Activated CD4-positive, alpha-beta T cell treated with anti-CD3 and anti-CD28 coated beads, Interleukin-2, amount 50 U/mL, for 48 hours (primary cell): ENCODE measurements at regions not wholly inside any gene's neighbourhood (a gene's known extent, or its start where the extent isn't known, plus 50 kb on each side); places are given as distances from the start of the nearest gene placed in this dataset.

Experiments used
- DNase-seq, 2 experiments: peaks; one replicate each; pipeline ENCODE4 v3.0.0-alpha.2; 2020

DNA sequence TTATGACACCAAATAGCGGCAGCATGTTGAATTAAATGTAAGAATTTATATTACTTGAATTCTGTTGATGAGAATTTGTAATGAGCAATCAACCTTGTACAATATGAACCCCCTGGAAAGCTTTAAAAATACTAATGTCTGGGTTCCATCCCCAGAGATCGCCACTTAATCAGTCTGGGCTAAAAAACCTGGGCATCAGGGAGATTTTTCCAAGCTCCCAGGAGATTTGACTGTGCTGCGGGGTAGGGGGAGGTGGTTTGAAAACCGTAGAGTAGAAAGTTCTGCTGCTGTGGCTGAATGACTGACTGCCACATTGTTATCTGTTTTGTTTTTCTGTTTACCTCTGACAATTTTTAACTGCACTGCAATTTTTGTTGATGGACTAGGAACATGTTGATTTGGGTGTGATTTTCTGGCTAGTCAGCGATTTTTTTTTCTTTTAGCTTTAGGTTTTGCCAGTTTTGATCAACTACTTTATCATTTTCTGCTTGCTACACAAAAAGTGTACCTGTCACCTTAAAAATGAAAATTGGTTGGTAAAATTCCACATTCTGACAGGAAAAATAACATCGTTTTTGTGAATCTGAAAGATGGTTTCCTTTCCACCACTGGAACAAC, 79.3 kb downstream of the PCTP start:
- DNase-seq, result no peak

DNA sequence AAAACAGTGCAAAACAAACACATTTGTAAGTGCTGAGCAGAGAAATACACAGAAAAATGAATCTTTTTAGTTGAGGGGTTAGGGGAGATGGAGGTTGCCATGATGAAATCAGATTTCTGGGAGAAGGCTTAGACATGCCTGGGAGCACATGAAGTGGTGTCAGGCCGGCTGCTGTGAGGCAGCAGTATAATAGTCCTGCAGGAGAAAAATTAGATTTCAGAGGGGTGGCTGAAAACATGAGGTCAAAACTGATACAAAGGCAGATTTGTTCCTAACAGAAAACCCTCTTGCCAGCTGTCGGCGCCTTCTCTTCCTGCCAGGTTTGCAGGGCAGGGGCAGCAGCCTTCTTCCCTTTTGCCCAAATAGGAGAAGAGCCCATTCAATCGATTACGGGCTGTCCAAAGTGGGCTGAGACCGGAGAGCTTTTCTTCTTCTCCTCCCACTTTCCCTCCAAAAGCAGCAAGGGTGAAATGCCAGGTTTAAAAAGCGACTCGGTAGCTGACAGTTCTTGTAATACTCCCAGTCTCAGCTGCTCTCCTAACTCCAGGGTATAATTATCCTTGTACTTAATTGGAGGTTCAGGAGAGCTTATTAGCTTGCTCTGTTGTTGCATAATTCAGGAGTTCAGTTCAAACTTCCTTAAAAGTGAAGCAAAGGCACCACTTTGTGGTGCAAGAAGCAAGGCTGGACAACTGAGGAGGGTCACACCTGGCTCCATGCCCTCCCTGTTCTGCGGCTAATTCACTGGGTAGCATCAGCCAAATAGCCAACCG, 80.0 kb downstream of the PCTP start:
- no peak for DNase-seq

DNA sequence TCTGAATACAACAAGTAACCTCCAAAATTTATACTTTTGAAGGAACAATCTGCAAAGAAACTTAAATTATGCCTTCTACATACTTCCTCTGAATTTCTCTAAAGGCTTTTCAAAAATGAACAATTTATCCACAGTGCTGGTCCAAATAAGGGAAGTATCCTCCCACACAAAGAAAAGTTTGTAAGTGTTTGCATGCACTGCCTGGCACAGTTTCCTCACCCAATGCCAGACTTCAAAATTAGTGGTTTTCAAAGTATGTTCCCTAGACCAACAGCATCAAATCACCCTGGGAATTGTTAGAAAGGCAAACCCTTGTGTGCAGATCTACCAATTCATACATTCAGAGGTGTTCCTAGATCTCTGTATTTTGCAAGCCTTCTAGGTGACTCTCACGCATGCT, 82.5 kb downstream of the PCTP start:
- DNase-seq, result no peak

DNA sequence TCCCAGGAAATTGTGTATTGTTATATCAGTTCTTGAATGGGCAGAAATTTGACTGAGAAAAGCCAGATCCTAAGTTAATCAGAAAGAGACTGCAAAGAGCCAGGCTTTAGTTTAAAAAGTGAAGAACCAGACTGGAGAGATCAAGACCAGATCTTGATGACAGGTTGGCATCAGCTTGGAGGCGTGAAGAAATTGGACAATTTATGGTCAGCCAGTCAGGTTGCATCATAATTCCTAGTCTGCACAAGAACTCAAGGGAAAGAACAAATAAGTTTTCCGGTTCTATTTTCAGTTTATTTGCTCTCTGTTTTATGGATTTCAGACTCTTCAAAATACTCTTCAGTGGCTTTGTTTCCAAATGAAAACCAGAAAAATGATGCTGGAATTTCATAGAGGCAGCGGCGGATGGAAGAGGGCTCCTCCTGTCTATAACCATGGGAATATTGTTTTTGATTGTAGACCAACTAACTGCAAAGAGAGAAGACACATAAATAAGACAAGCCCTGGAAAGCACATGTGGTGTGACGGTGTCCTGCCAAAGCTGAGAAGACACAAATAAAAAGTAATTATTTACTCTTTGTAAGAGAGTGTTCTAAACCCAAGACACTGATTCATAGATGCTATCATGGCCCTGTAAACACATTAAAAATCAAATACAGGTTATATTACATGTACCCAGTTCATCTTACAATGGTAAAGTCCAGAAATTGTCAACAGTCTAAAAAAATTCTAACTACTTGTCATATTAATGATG, 91.7 kb downstream of the PCTP start:
- DNase-seq, result no peak

DNA sequence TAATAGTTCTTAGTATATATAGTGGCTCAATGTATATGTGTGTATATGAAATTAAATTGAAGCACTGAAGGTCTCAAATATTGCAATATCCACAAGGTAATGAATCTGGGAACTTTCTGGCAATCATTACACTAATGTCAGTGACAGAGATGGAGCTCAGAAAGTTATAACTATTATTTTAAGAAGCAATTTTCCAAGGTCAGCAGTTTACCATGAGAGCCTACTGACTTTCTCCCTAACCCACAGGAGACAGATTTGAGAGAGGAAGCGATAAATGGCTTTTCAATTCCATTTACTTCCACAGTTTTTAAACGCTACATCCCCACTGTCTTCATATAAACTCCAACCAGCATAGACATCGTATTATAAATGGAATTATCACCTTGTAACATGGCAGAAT, 92.9 kb downstream of the PCTP start:
- no peak for DNase-seq

DNA sequence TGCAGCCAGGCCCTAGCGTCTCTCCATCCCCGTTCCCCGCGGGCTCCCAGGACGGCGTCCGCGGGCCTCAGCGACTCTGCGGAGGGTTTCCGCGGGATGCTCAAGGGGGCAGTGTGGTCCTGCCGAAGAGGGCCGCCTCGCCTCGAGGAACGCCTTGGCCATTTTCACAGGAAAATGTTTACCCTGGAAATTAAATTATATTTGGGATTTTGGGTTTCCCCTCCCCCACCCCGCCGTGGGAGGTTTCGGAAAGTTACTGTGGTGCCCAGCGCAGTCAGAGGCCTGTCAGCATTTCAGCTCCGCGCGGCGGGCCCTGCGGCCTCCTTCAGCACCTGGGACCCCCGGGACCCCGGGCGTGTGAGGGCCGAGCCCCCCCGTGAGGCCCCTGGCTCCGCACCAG, 94.5 kb downstream of the PCTP start:
- DNase-seq, result peak; percentile 9 to 20

DNA sequence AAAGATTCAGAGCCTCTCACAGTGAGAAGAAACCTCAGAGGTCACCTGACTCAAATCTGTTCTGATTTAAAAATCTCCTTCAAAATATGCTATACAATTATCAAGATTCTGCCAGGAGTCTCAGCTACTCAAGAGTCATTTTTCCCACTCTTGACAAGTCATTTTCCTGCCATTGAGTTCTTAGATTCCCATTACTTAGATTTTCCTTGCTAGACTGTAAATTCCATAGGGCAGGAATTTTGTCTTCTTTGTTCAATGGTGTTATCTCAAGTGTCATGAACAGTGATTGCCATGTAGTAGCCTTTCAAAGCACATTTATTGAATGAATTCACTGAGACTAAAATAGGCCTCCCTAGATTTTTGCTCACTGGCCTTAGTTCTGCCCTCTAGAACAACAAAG, 95.9 kb downstream of the PCTP start:
- no peak for DNase-seq

DNA sequence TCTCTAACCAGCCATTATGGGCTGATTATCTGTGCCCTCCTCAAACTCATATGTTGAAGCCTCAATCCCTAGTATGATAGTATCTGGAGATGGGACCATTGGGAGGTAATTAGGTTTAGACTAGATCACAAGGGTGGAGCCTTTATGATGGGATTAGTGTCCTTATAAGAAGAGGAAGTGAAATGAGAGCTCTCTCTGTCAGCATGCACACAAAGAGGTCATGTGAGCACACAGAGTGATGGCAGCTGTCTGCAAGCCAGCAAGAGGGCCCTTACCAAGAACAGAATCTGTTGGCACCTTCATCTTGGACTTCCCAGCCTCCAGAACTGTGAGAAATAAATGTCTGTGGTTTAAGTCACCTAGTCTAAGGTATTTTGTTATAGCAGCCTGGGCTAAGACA, 101.9 kb downstream of the PCTP start:
- DNase-seq, result no peak

DNA sequence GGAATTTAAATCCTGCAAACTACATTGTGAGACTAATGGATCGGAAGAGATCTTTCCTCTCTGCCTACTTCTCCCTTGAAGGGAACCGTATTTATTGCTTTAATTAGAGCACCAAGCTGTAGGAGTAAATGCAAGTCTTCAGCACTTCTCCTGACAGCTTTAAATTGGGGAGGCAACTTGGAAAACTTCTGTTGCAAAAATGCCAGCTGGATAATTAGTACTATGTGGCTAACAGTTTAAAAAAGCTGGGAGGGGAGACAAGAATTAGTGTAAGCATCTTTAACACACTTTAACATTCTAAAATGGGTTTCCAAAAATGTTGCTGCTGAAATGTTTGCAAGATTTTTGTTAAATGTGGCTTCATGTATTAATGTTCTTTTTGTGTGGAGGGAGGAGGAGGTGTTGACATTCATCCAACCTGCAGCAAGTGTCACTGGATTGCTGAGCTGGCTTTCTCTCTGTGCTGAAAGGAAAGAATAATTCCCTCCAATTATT, 108.5 kb downstream of the PCTP start:
- no peak for DNase-seq

DNA sequence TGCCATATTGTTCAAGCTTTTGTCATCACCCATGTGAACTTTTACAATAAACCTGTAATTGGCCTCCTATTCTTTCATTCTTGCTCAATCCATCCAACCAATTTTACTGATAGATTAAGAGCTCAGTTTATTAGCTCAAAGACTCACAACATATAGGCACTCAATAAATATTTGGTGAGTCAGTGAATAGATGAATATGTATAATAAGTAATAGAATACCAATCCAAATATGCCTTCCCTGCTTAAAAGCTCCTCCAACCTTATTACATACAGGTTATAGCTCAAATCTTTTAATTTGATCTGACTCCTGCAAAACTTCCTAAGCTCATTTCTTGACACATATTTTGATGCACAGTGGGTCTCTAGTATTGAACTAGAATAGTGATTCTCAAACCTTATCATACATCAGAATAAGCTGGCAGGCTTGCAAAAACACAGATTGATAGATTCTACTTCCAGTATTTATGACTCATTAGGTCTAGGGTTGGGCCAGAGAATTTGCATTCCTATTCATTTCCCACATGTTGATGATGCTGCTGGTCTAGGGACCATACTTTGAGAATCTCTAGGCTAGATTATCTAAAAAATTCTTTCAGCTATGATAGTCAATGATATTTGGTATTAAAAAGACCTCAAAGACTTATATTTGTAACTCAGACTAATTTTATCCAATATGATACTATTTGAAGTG, 114.4 kb downstream of the PCTP start:
- no peak for DNase-seq

DNA sequence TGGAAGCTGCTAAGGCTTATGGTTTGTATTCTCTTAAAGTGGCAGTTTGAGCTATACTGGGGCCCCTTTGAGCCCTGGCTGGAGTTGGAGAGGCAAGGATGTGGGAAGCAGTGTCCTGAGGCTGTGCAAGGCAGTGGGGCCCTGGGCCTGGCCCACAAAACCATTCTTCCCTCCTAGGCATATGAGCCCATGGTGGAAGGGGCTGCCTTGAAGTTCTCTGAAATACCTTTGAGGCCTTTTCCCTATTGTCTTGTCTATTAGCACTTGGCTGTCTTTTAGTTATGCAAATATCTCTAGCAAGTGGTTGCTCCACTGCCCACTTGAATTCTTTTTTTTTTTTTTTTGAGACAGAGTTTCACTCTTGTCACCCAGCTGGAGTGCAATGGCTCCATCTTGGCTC, 119.2 kb downstream of the PCTP start:
- DNase-seq, result no peak

DNA sequence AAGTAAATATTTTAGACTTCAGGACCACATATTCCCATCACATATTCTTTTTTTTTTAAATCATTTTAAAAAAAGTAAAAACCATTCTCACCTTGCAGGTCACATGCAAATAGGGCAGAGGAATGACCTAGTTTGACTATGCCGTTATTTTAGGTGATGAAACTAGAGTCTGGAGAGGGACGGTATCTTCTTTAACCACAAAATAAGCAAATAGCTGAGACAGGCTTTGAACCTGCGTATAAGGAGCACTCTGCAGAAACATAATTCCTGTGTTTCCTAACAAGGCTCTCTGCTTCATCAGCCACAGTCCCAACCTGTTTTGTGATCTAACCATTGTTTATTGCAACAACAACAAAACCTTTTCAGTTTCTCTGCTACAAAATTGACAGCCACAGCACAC, 121.5 kb downstream of the PCTP start:
- no peak for DNase-seq

DNA sequence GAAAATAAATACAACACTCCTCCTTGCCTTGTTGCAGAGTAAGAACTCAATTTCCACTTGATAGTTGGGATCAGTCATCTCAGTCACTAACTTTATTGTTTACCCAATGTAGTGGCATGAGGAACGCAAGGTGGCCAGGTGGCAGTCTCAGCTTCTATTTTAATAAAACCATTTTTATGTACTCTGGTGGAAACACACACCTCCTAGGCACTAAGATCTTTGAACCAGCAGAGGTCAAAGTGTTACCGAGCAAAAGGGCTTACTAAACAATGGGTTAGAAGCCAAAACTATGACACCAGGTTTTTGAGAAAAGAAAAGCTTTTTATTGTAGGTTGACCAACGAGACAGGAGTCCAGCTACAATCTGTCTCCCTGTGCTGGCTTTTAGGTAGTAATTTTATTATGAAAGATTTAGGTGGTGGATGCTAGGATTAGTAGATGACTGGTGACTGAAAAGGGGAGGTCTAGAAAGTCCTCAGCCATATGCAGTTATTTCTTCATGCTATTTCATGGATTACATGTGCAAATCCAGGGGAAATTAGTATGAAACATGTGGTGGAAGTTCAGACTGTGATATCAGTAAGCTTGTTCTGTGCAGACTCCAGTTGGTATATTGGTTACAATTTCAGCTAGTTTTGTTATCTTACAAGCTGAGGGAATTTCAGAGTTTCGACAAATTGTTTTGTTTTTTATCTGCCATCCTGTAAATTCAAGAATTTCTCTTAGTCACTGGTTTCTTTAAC, 122.3 kb downstream of the PCTP start:
- DNase-seq, result no peak

DNA sequence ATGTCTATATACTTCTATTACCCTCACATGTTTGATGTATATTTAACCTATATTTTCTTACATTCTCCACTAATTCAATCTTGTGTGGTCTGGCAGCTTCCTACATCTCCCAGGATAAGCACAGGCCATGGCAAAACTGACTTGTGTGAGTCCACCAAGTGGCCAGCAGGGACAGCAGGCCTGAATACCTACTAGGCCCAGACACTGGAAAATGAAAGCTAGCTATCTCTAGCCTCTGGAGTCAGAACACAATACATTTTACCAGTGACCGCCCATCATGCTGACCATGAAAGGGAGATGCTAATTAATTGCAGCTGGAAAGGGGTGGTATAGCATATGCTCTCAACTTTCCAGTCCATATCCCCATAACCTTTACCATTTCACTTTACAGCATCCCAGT, 132.3 kb downstream of the PCTP start:
- no peak for DNase-seq

DNA sequence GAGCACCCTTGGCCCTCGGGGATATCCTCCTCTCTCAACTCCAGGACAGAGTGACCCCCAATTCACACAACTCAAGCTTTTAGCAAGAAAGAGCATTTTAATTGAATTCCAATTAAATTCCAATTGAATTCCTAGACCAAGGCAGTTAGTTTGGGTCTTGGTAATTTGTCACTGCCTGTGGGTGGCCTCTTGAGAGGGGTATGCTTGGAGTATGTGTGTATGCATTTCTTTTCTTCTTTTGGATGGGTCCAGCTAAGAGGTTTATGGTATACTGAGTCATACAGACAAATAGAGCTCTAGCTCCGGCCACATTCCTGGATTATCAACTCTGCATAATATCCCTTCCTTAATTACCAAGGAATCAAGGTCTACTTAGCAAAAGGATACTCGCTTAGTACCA, 136.7 kb downstream of the PCTP start:
- DNase-seq, result no peak

DNA sequence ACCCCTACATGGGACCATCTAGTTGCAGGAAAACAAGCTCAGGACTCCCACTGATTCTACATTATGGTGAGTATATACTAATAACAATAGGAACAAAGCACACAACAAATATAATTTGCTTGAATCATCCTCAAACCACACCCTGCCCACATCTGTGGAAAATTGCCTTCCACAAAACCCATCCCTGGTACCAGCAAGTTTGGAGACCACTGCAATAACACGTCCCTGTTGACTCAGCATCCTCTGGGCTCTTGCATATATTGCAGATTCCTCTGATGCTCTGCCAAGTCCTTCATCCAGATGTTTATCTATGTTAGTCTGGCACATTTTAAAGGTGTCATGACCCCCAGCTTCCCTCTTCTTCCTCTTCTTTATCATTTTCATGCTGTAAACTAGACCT, 138.4 kb downstream of the PCTP start:
- no peak for DNase-seq

DNA sequence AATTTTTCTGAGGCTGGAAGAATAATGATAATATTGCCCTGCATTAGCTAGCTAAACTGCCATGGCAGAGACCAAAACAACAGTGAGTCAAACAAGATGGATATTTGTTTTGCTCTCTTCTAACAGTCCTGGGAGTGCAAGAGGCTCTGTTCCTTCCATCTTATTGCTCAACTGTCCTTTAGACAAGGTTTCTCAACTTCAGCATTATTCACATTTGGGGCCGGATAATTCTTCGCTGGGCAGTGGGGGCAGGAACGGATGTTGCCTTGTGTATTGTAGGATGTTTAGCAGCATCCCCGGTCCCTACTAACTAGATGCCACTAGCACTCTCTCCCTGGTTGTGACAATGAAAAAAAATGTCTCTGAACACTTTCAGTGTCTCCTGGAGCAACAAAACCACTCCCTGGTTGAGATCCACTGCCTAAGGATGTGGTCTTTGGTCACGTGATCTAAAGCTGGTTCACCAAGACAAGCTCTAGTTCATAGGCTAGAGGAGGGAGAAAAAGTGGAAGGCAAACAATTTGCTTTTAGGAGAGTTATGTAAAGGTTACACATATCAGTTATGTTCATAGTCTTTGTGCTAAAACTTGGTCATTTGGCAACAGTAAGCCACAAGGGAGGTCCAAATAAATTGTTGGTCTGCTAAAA, 144.4 kb downstream of the PCTP start:
- no peak for DNase-seq

DNA sequence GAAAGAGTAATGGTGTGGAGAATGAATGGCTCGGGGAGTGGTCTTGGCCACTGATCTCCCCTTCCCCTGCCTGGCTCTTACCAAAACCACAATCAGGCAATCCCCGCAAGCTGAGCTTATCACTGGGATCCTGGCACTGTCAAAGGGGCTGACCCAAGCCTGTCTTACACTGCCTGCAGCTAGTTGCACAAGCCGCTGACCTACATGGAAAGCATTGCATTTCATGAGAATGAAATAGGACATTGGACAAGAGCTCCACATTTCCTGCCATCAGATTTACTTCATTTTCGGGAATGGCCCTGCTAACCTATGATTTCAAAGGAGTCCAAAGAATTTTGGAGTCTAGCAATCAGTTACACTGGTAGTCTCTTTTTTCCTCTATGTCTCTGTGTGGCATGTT, 146.4 kb downstream of the PCTP start:
- no peak for DNase-seq

DNA sequence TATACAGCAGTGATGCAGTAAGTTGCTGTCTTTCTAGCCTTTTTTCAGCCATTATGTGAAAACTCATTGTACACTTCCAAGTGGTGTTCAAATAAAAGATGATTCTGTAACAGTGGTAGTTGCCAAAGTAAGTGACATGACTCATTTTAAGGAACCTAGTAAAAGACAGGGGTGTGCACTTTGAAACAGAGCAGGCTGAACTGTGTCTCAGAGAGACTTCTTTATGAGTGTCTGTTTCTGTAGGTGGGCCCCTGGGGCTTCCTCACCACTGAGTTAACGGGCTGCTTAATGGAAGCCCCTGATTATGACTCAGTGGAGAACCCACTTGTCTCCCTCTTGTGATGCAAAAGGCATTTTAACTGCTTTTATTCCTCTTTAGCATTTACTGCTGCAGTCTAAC, 147.3 kb downstream of the PCTP start:
- no peak for DNase-seq

DNA sequence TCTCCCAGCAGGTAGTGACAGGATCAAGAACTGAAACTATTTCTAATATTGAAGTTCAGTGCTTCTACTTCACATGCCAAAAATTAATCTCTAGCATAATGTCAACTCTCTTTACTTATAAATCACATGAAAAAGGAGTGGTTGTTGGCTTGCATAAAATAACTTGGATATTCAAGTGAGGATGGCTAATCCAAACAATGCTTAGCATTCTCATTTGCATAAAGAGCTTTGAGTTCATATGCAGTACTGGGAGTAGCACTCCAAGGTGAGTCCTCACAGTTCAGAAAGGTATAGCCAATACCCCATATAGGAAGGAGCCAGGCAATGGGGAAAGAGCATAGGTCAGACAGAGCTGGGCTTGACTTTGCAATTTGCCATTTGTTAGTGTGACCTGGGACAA, 149.3 kb downstream of the PCTP start:
- DNase-seq, result no peak

DNA sequence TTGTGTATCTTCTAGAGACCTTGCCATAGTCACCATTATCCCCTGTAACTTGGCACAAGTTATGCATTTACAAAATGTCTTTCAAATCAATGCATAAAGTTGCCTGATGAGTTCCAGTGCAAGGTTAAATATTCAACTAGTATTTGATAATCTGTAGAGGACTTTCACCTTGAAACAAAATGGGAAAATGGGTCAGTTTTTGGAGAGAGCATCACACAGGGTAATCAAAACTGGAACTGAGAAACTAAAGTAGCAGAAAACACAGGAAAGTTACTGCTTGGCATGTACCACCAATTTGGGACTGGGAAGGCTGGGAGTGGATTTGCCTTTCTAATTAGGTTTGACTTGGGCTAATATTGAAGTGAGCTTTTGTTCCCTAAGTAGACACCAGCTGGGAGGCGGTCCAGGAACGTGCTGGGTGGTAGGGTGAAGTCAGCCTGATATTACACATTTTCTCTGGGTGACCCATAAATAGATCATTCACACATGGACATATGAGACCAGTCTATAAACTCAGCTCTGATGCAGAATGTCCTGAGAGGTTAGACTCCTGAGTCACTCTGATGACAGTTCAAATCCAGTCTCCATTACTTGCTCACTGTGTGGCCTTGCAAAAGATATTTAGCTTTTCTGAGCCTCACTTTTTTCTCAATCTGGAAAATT, 152.3 kb downstream of the PCTP start:
- DNase-seq, result no peak

DNA sequence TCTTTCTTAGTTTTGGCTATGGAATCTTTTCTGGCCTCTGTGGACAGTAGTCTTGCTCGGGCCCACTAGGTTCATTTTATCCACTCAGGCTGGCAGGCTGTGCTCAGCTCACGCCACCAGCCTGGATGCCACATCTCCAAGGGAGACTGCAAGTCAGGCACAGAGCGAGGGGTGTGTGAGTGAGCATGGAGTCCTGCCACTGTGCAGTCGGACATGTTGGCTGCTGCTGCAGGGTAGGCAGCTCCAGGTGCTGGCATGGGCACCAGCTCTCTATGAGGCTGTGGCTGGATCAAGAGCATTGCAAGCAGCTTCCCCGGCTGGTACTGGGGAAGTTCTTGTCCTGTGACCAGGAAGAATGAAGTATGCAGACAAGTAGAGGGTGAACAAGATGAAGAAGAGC, 158.9 kb downstream of the PCTP start:
- no peak for DNase-seq
